ENCODE measurements at regions not wholly inside any gene's neighbourhood (a gene's known extent, or its start where the extent isn't known, plus 50 kb on each side); places are given as distances from the start of the nearest gene placed in this dataset.

- TF ChIP-seq ZFP30 (CRISPR knock-in tag; IDR thresholded peaks at IDR 0.05) = no peak
- no peak for TF ChIP-seq CSRNP3 (CRISPR knock-in tag; IDR thresholded peaks at IDR 0.05)
- TF ChIP-seq PATZ1 (CRISPR knock-in tag; IDR thresholded peaks at IDR 0.05; ENCODE audit: borderline replicate concordance) = no peak
Measured at GRCh38 chr7:101740981-101741725, 76.3 kb upstream of the CUX1 start.
